HuH-7.5 (cell line): ENCODE measurements at regions not wholly inside any gene's neighbourhood (a gene's known extent, or its start where the extent isn't known, plus 50 kb on each side); places are given as distances from the start of the nearest gene placed in this dataset.

Experiments
- DNase-seq: peaks from one replicate; pipeline ENCODE4 v3.0.0; 2011; ENCODE audit warnings: low spot score

GRCh38 chr1:59027177-59027576 is 243.3 kb upstream of the JUN start:
- no peak for DNase-seq

GRCh38 chr1:59028048-59028447 is 244.2 kb upstream of the JUN start:
- no peak for DNase-seq

DNA sequence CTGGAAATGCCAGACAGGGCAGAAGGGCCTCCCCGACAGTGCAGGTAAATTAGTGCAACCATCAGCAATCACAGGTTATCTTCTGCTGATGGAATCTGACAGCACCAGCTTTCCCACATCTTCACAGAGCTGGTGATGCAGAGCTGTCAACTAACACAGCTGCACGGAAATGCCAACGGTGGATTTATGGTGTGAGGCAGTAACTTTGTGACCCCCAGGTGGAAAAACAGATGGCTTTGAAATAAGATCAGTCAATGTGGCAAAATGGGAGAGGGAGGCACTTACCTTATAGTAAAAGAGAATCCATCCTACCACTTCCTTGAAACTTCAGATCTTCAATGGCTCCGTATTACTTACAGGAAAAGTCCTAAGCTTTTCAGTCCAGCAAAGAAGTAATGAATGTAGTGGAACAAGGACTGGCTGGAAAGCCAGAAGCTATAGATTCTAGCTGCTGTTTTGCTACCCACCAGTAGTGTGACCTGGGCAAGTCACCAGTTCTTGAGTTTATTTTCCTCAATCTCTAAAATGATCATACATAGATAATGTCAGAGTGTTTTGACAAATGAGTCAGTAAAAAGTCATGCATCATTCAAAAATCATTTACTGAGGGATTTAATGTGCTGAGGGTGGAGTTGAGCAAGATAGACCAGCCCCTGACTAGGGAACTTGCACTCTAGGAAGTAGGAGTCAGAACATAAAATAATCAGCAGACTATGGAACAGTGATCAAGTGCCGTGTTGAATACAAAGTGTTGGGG is 245.7 kb upstream of the JUN start:
- DNase-seq = no peak

GRCh38 chr1:59032228-59032627 is 248.4 kb upstream of the JUN start:
- DNase-seq = no peak

GRCh38 chr1:59033761-59034160 is 249.9 kb upstream of the JUN start:
- DNase-seq = no peak

DNA sequence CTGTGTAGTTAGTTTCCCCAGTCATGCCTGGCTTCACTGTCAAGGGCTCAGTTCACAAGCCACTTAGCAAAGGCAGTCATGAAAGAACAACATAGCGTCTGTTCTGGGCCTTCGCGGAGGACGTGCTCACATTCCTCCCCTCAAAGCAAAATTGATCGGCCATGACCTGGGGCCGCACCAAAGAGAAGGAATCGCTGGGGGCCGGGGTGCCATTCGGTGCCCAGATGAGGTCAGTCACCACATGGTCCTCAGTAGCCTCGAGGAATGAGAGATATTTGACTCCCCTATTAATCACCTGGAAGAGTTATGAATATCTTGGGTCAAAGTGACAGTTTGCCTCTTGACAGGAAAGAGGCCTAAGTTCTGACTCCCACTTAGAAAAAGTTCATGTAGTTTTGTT is 251.1 kb upstream of the JUN start:
- DNase-seq = no peak

DNA sequence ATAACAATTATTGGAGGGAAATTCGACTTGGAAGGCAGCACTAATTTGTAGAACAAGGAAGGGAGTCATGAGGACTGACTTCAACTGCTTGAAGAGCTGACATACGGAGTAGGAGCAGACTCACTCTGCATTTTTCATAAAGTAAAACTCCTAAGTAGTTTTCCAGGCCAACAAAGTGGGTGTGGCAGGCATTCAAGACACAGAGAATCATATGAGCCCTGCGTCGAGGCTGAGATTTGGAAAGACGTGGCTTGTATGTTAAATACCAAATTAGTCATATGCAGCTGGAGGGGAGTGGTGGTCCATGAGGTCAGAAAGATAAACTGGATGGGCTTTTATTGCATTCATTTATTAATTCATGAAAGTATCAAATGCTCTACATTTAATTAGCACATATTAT is 255.7 kb upstream of the JUN start:
- DNase-seq = no peak

DNA sequence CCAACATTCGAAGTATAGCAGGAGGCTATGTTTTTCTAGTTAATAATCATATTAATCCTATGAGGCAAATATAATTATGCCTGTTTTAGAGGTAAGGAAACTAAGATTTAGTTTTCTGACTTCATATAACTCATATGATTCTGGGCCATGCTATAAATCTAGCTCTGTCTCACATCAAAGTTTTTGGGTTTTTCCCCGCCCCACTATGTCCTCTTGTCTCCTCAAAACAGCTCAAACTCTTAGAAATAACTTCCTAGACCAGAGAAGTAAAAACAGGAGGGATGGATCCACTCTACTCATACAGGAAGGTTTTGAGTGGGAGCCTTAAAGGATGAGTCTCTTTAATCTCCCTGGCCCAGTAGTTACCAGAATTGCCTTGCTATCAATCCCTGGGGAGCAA is 256.4 kb upstream of the FGGY start:
- DNase-seq = no peak

DNA sequence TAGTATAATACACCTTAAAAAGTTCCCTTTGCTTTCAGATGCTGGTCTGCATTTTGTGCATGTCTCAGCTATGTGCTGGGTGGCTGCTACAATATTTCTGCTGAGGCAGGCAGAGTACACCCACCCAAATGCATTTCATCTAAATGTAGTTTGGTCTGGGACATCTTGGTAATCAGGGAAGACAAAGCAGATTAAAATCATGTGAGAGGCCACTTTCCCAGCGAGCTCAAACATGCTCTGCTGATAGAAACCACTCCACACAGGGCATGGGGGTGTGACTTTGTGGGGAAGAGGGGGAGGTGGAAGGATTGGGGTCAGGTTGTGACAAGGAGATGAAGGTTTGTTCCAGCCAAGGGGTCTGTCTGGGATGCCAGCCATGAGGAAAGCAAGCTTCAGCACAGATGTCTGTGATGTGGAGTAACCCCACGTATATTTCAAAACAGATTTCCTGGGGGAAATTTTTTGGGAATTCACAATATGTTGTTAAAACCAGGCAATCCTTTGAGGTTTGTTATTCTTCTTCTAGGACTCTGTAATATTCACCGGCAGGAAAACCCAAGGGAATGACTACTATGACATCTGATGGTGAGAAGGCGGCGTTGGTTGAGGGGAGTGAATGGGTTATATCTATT is 255.1 kb upstream of the FGGY start:
- DNase-seq = no peak

DNA sequence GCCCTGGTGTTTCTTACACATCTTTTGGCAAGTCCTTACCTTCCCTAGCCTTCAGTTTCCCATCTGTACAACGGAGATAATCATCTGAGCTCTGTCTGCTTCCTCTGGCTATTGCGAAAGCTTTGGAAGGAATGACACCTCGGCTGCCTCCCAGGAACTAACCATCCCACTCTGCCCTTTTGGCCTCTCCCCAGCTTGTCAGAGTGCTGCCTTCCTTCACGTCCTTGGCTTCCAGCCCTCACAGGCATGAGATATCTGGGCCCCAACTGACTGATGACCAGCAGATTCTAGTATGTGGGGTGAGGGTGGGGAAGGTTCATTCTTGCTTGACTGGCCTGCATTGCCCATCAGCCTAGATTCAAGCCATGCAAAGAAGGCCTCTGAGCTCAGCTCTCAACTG is 253.1 kb upstream of the FGGY start:
- DNase-seq = no peak

DNA sequence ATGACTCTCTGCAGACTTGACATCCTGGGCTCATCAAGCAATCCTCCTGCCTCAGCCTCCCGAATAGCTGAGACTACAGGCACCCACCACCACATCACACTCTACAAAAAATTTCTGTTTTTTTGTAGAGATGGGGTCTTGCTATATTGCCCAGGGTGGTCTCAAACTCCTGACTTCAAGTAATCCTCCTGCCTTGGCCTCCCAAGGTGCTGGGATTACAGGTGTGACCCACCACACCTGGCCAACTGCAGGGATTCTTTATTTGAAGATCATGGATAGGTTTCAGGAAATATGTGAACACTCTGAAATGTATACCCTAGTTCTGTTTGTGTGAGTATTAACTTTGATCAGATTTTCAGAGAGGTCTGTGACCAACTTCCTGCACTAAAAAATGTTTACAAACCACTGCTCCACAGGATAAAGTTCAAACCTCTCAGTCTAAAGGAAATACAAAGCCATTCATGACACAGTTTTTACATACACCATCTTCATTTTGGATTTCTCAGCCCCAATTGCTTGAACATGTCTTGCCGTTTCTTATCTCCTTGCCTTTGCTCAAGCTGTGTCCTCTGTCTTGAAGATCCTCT is 252.3 kb upstream of the FGGY start:
- DNase-seq = no peak

DNA sequence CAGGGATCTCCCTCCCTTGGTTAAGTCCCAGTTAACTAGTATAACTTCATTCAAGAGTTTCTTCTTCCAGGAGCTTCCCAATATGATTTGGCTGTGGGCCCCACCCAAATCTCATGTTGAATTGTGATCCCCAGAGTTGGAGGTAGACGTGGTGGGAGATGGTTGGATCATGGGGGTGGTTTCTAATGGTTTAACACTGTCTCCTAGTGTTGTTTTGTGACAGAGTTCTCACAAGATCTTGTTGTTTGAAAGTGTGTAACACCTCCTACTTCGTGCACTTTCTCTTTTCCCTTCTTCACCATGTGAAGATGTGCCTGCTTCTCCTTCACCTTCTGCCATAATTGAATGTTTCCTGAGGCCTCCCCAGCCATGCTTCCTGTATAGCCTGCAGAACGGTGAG is 251.8 kb upstream of the FGGY start:
- no peak for DNase-seq

GRCh38 chr1:59045636-59046035 is 251.3 kb upstream of the FGGY start:
- no peak for DNase-seq

DNA sequence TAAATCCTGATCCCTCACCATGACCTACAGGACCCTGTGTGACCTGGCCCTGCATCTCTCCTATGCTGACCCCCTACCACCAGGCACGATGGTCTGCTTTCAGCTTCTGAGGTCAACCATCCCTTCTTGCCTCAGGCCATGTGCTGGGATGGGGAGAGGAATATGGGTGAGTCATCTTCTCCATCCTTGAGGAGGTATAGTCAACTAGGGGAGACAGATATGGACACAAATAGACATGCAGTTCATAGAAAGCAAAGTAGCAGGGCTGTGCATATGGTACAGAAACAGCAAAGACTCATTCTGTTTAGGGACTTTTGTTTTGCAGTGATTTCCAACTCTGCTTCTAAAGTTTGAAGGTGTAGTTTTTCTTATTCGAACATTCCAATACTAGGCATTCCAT is 250.8 kb upstream of the FGGY start:
- DNase-seq = no peak

DNA sequence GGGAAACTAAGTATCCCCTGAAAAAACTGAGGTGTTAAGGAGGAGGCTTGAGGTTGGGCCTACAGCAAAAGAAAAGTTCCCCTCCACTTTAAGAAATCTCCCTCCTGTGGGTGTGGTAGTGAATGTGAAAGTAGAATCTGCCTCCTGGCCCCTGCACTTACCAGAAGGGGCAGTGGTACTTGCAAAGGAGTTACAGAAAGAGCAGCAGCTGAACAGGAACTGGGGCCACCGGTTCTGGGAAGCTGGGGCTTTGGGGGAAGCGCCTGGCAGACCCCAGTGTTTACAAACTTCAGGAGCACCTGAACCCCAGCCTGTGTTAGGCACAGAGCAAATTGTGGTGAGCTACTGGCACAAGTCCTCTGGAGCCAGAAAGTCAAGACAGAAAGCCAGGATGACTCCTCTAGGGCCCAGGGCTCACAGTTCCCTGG is 250.2 kb upstream of the FGGY start:
- no peak for DNase-seq

DNA sequence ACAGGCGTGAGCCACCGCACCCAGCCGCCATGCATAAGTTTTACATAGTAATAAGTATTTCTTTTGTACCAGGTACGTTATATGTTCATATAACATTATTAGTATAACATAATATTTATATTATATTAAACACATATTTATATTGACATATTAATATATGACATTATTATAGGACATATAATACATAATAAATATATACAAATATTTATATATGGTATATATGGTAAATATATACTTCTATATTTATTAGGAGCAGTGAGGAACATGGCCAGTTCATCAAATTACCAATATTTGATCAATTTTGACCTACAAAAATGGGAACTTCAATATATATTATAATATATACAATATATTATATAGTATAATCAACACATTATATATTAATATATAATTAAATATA is 245.9 kb upstream of the FGGY start:
- DNase-seq = no peak

- no peak for DNase-seq
These were observed 244.7 kb upstream of the FGGY start for GRCh38 chr1:59052166-59052590.

DNA sequence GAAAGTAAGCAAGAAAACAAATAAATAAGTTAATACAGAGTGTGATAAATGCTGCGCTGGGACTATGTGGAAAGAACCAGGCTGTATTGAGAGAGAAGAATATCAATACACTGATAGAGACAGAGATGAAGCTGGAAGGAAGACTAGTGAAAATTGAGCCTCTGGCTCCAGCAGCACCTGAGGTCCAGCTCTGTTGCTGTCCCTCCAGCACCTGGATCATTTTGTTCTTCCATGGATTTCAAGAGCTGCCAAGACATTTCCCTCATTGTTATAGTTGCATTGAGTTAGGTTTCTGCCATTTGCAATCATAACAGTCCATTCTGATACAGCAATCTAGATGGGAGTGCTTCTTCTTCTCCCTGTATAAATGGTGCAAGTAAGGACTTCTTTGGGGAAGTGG is 242.7 kb upstream of the FGGY start:
- no peak for DNase-seq

DNA sequence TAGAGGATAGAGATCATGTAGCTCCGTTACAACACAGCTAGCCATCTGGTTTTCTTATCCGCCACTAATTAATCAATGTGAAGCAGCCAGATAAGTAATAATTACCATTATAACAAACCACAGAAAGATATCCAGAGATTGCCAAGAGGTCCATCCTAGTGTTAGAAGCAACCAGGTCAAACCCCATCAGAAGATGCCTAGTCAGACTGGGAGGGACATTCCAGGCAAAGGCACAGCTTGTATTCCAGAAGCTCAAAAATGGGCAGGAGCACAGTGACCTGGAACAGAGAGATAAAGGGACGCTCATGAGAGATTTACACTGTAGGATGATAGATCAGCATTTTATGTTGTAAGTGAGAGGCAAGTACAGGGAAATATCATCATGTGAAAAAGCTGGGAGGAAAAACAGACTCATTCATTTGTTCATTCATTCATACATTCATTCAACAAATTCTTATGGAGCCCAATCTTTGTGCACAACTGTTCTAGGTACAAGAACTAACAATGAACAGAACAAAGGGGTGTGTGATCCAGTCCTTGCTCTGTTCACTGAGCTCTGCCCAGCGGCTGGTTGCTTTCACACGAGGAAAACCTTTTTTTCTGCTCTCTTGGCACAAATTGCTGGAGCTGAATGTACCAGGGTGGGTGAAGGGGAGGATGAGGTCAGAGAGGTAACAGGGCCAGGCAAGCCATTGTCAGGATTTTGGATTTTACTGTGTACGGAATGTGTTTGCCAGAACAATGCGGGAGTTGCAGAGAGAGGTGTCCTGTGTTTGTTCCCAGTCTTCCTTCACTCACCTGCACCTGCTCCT is 240.8 kb upstream of the FGGY start:
- no peak for DNase-seq

DNA sequence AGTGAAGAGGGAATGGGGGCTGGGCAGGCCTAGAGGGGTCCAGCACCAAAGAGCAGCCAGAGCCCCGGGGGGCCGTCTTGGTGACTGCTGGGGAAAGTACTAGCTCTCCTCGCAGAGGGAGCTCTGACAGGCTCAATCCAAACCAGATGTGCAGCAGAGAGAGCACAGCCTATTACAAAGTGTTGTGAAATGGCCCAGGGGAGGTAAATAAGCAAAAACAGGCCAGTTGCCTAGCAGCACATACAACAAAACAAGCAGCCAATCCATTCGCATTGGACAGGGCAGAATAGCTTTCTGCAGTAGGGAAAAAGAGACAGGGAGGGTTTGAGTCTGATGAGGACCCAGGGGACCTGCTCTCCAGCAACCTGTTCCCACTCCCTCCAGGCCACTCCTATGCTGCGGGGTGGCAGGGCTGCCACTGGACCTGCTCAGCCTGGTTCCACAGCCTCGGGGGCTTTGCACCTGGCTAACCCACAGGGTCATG is 239.6 kb upstream of the FGGY start:
- peak; percentile 33 for DNase-seq

- DNase-seq = no peak
These were observed 239.1 kb upstream of the FGGY start for GRCh38 chr1:59057796-59058195.

DNA sequence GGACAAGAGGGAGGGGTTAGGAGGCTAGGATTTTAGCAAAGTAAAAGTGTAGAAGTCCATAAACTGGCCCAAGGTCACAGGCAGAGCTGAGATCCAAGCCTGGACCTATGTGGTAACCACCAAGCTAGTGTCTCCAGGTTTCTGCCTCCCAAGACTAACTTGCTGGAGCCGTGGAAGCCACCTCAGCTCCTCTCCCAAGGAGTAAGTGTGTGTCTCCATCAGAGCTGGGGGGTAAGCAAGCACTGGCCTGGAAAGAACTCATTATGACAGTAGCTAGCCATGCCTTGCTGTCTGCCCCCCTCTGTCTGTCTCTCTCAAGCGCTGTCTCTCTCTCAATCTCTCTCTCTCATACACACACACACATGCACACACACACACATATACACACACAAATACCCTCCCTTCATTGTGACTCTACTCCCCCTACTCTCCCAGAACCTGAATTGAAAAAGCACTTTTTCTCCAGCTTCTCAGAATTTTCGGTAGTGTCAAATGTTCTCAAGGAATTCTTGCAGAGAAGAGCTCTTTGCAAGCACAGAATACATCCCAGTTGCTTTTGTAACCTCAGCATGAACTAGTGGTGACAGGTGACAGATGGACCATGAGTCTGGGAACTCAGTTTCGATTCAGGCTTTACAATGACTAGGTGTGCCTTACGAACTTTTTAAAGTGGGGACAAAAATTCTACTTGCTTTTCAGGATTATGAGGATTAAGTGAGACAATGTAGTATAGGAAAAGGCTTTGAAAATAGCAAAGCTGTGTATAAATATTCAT is 238.0 kb upstream of the FGGY start:
- DNase-seq = no peak
